GM18907 (cell line): ENCODE measurements at regions not wholly inside any gene's neighbourhood (a gene's known extent, or its start where the extent isn't known, plus 50 kb on each side); places are given as distances from the start of the nearest gene placed in this dataset.

Source experiments
- ATAC-seq: cut with Tn5 transposase; IDR thresholded peaks from one replicate; pipeline ENCODE4 v1.9.1; 2021; ENCODE audit warnings: mild to moderate bottlenecking, moderate library complexity; ENCODE audit not compliant: unreplicated experiment

DNA sequence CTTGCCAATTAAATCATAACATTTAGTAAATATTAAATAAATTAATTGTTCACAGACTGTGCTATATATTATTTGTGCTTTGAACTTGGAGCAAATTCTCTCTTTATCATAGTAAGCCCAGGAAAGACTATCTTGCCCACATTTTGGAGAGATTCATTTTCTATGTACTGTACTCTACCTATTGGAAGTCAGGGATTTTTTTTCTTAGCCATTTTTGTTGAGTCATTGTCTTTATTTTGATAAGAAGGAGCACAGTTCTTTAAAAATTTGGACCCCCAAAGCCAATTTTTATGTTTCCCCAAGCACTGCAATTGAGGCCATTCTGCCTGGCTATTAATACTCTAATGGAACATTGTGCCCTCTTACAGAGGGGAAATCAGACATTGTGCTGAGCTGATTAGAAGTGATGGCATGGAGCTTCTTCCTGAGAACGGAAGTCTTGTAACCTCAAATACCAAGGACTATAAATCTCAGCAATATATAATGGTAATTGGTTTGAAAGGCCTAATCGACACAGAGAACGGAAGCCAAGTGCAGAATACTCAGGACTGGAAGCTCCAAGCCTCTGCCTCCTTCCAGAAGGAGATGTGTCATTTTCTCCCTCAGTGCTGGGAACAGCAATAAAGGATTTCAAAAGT is 188.8 kb upstream of the PAPPA start:
- ATAC-seq = no peak

DNA sequence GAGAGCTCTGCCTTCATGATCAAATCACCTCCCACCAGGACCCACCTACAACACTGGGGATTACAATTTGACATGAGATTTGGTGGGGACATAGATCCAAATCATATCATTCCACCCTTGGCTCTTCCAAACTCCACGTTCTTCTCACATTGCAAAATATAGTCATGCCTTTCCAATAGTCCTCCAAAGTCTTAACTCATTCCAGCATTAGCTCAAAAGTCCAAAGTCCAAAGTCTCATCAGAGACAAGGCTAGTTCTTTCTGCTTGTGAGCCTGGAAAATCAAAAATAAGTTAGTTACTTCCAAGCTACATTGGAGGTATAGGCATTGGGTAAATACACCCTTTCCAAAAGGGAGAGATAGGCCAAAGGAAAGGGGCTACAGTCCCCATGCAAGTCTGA is 186.9 kb upstream of the PAPPA start:
- no peak for ATAC-seq

DNA sequence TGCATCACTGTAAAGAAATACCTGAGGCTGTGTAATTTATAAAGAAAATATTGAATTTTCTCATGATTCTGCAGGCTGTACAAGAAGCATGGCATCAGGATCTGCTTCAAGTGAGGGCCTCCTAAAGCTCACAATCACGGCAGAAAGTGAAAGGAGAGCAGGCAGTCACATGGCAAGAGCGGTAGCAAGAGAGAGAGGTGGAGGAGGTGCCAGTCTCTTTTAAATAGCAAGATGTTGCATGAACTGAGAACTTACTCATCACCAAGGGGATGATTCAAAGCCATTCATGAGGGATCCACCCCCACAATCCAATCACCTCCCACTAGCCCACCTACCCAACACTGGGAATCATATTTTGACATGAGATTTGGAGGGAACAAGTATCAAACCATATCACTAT is 184.5 kb upstream of the PAPPA start:
- no peak for ATAC-seq

DNA sequence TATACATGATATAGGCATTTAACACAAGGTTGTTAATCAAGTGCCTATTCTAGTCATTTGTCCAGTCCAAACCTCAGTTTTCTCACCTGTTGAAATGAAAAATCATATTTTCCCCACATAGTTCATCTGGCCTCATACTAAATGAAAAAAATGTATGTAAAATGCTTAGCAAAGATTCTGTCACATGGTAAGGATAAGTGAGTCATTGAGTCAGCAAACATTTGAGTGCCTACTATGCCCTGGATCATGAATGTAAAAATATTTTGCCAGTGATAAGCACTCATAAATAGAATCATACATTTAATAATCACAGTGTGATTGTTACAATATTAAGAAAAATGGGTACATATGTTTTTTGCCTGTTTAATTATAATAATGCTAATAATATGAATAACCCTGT is 181.2 kb upstream of the PAPPA start:
- no peak for ATAC-seq

DNA sequence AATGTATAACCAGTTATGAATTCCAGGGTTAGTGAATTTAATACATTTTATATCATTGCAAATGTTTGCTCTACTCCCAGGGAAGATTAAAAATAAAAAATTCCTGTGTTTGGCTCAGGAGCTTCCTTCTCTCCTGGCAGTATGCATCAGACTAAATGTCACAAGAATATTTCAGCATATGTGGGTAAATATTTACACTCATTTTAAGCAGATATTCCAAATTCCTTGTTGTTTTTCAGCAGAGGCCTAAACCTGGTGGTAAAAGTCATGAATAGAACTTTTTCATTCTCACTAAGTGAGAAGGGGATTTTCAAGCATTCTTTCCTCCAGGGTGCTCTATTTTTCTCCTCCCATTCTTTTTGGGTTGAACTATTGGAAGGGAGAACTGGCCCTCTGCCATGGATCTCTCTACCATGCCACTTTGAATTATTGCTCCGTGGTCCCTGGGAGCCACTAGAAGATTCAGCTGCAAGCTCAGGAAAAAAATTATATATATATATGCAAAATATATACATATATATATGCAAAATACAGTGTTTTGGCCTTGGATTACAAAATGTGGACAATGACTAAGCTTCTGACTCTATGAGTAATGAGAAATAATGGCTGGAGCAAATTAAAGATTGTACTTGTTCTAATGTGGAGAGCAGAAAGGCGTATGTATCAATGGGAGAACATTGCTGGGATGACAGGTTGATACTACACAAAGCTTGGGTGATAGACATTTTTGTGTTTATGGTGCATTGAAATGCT is 180.6 kb upstream of the PAPPA start:
- ATAC-seq = no peak

DNA sequence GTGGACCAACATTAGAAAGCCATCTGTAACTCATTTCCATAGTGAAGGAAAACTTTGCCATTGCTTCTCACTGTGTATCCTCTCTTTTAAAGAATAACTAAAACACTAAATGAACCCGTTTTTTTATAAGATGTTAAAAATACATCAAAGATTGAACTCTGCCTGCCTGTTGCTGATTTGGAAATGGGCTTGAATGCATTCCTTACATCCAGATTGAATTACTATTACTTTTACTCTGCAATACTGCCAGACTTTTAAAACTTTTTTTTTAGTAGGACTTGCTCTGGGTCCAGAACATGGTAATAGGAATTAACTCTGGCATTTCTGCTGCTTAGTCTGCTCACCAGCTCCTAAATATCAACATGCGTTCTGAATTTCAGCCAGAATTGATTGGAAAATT is 176.8 kb upstream of the PAPPA start:
- no peak for ATAC-seq

DNA sequence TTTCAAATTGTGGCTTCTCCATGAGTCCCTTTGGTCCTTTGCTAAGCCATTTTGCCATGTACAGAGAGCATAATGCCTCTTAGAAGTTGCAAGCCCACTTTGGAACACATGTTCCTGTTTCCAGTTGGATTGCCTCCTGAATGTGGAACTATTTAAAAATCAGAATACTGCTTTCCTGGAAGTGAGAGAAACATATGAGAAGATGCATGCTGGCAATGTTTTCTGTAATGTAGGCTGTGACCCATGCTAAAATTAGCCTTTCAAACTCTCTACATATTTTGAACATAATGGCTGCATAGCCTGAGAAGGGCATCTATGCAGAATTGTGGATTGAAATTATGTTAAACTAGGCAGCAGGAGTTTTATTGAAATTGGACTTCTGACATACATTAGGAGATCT is 175.5 kb upstream of the PAPPA start:
- no peak for ATAC-seq

DNA sequence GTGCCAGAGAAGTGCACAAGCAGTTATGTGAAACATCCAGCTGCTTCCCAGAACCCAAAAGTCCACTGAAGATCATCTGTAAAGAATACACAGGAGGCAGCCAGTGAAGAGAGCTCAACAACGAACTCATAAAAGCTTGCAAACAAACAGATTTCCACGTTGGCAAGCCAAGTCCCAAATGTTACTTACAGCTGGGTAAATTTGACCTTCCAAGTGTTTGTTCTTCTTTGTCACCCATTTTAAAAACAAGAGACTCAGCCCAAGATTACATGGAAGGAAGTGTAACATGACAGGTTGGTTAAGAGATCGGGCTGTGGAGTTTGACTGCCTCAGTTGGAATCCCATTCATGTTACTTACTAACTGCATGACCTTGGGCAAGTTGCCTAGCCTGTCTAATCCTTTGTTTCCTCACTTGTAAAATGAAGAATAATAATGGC is 174.9 kb upstream of the PAPPA start:
- no peak for ATAC-seq

DNA sequence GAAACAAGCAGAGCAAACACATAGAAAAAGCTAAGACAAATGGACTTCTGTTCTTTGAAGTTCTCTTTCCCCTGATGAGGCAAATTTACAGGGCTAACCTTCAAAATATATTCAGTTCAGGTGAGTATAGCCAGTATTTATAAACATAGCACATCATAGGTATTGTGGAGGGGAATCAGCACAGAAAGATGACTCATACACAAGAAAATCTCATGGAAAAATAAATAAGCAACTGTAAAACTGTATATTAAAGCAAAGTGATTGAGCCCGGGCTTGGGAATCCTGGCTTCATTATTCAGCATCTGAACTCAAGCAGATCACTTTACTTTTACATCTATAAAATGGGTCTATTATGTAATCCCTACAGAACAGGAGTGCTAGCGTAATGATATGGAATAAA is 173.5 kb upstream of the PAPPA start:
- ATAC-seq = no peak

DNA sequence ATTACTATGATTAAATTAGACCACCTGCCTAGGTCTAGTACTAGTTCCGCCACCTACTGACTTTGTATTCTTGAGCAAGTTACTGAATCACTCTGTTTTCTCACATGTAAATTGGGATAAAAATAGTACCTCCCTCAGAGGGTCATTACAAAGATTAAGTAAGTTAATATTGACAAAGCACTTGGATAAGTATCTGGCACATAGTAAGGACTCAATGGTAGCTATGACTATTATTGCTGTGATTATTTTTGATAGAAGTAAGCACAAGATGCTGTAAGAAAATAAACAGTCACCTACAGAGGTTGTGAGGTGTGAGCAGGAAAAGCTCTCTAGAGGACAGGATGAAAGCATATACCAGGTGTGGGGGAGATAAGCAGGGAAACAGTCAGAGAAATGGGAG is 173.1 kb upstream of the PAPPA start:
- no peak for ATAC-seq

DNA sequence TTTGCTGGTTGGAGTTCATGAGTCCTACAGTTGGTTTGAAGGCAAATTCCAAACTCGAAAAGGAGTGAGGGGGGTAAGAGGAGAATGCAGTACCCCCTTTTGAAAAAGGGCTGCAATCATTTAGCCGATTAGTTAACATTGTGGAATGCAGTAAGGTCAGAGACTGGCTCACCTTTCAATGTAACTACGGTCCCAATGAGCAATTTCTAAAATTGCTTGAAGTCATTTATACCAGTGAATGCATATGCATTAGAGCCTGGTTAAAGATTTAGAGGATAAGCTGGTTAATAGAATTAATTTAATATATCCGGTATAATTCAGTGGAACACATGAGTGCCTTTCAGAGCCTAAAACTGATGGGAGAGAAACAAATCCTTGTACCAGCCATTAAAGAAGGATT is 172.6 kb upstream of the PAPPA start:
- no peak for ATAC-seq

DNA sequence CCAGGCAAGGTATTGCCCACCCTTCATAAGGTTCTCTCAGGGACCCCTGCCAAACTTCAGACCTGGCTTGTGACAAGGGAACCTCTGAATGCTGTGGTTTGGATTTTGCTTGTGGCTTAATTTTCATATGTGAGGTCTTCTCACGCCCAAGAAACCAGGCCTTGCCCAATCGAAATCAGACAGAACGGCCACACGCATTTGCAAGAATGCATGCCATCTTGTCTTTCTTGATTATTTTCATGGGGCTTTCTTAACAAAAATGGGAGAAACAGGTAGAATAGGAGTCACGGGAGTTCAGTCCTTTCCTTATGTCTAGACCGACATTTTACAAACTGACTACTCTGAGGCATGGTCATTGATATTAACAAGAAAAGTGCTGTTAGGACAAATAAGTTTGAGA is 170.2 kb upstream of the PAPPA start:
- ATAC-seq = no peak

DNA sequence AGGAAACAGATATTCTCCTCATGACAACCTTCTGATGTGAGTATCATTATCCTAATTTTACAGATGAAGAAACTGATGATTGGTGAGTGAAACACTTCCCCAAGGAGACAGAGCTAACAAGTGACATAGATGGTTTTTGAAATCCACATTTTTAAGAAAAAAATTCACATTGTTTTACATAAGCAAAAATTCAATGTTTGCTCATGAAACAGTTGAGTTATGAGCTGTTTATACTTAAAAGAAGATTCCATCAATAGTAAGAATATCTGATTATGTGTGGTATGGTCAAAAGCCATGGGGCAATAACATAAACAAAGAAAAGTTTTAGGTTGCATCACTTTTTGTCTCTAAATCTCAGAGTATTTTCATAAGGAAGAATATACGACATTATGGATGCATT is 167.9 kb upstream of the PAPPA start:
- ATAC-seq = no peak

DNA sequence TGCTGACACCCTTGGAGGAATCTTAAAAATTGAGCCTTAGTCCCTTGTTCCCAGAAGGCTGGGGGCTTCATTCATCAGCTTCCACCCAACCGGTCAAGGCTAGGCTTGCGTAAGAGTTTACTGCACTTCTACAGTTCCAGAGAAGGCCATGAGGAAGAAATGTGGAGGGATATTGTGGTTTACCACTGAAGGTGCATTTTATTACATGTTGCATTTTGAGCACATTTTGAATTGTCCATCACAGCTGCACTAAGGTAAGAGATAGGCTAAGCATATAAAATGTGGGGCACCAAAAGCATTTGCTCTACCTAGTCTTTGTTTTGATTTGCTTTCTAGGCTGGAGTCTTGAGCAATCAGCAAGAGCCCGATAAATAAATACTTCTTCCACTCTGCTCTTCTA is 167.1 kb upstream of the PAPPA start:
- no peak for ATAC-seq

DNA sequence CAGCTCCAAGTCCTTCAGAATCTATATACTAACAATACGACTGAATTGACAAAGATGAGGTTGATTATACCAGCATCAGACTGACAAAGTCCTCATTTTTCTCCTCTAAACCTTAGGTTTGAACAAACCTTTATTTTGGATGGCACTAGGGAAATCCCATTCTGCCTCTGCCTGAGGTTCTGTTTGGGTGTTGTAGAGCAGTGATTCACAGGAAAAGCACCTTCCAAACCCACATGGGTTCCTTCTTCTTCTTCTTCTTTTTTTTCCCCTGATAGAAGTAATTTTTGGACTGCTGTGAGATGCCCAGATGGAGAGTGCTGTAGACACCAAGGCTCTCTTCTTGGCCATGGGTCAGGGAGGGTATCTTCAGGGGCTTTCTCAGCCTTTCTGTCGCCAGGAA is 164.9 kb upstream of the PAPPA start:
- no peak for ATAC-seq

DNA sequence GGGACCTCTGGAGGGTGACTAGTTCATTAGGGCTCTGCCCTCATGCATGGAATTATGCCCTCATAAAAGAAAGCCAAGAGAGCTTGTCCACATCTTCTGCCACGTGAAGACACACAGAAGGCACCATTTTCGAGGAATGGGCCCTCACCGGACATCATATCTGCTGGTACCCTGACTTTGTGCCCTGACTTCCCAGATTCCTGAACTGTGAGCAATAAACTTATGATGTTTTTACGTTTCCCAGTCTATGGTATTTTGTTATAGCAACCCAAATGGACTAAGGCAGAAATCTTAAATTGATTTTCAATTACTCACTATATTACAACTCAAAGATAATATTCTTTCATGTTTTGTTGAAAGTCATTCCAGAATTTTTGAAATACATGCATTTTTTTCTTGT is 163.8 kb upstream of the PAPPA start:
- no peak for ATAC-seq

DNA sequence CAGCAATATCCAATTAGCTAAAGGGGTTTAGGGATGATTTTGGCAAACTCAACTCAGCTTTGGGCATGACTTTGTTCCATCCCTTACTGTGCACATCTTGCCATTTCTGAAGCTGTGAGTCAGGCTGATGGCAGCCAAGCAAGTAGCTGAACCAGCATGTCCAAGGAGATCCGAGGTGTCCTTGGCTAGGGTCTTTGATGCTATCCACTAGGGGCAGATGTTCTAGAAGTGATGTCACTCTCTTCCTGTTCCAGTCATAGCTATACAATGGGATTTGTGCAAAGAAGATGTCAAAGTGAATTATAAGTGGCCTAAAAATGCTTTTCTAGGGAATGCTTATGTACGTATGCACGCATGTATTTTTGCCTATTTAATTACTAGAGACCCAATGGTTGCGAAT is 160.8 kb upstream of the PAPPA start:
- no peak for ATAC-seq

DNA sequence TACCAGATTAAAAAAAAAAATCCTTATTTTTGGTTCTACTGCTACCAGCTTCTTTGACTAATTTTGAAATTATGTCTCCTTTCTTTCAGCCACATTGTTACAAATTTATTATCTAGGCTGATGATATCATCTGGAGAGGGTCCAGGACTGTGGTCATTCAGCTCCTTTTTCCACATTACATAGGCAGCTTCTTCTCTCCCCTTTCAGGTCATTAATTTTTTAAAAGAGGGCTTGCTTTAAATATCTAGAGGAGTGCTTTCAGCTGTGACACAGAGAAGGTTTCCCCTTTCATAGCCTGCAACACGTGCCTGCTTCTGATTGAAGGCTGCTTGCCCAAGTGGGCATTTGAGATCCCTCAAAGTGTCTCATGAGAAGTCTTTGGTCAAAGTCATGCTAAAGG is 155.7 kb upstream of the PAPPA start:
- no peak for ATAC-seq

DNA sequence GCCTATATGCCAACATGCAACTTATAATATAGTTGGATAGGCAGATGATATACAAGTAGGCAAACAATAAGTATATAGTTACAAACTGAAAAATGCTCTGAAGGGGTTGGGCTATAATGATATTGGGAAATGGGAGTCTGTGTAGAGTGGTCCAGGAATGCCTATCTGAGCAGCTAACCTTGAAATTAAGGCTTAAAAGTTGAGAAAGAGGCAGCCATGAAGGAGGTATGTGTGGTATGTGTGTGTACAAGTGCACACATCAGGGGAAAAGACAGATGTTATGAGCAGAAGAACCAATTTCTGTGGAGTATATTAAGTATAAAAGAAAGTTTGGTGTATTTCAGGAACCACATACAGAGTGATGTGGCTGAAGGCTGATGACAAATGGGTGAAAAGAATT is 154.9 kb upstream of the PAPPA start:
- ATAC-seq = no peak

DNA sequence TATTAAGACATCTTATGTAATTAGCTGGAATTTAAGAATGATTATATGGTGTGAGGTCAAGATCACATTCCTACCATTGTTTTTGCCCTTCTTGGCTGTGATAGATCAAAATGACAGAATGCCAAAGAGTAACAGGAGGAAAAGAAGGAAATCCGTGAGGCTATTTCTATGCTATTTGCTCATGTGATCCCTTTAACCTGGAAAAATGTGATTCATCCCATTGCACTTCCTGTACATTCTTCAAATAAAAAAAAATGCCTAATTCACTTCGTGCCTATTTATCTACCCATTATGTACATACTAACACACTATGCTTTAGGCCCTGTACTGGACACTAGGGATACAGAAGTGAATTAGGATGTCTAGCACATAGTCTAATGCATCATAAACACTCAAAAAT is 154.1 kb upstream of the PAPPA start:
- no peak for ATAC-seq

DNA sequence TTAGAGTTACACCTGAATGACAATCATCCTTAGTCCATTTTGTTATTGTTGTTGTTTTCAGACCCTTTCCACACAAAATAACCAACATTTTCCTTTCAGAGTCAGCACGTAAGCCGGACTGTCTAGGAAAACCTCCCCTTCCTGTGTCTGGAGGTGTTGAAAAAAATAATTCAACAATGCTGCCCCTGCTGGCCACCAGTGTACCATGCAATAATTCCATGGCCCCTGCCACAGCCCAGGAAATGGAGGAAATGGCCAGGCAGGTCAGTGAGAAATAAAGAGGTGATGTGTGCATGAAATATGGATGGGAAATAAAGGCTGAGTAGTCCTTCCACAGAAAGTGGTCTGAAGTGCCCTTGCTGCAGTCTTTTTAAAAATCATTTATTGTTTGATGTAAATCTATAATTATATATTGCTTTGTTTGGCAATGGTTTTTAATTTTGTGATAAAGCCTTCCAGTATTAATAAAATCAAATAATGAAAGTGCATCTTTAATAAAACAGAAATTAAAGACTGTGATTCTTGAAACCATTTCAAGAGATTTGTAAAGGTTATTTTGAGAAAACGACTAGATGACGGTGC is 152.8 kb upstream of the PAPPA start:
- peak; percentile 54 for ATAC-seq

DNA sequence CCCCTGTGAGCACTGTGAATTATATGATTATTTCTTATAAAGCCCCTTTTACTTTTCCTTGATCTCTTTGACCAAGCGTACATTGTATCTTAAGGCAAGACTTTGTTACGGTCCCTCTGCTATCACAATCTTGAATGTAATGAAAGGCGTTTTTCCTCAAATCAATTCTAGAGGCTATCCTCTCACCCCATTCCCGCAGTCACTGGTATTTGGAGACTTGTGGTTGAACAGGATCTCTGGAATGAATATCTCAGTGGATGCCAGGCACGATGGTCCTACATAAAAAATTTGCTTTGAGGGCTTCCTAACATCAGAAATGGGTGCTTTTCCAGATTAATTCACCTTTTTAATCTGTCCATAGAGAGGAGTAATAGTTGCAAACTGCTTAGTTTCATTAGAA is 151.4 kb upstream of the PAPPA start:
- ATAC-seq = no peak

DNA sequence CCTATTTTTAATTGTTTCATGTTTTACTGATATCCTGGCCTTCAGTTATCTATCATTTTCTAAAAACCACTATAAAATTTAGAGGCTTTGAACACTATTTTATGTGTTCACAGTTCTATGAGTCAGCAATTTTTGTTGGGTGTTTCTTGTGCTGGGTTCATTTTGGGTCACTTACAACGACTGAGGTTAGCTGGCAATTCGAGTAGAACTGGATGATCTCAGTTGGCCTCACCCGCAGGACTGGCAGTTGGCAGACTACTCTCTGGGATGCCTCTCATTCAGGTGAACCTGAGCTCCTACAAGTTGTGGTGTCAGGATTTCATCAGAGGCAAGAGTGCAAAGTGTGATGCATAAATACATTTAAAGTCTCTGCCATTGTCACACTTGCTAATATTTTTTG is 151.0 kb upstream of the PAPPA start:
- ATAC-seq = no peak
